Spleen (tissue), 7 donors: ENCODE measurements at regions not wholly inside any gene's neighbourhood (a gene's known extent, or its start where the extent isn't known, plus 50 kb on each side); places are given as distances from the start of the nearest gene placed in this dataset.
"Not testable (repeated sequence)": the region's sequence is repeated elsewhere in the genome, so short reads cannot be mapped to it uniquely, and the experiment has no call there.

Experiments
- POLR2A ChIP-seq, 3 donors: fragments of 450-650 bp; IDR thresholded peaks; one replicate each; pipeline ENCODE4 v1.5.1; 2017; ENCODE audit warnings: antibody characterized with exemption in 3 of 3, mild to moderate bottlenecking in 1 of 3
- POLR2AphosphoS5 ChIP-seq, 3 donors: sonication (generic); formaldehyde crosslinking; IDR thresholded peaks; one replicate each; pipeline ENCODE4 v1.5.1; 2017; ENCODE audit warnings: antibody characterized with exemption in 3 of 3
- TF ChIP-seq, protein P1 (sequence below), 11 experiments: fragments of 200-600 bp in 7 of 11; fragments of 450-650 bp in 4 of 11; sonication (generic) in 4 of 11; IDR thresholded peaks in 8 of 11; conservative IDR thresholded peaks in 3 of 11; 1 replicate in 7 of 11; 2 replicates in 4 of 11; pipeline versions ENCODE4 v1.4.0 to v1.8.0; 2016 to 2021; ENCODE audit warnings: antibody characterized with exemption in 11 of 11, inconsistent platforms in 4 of 11, mild to moderate bottlenecking in 1 of 11
- donor health status: DM: no; HTN: no; CAD: no; lungs with moderate emphysema.
- donor health status: DM: no; HTN: no; CAD: no.
- donor health status: DM: no; HTN: no; CAD: no.

DNA sequence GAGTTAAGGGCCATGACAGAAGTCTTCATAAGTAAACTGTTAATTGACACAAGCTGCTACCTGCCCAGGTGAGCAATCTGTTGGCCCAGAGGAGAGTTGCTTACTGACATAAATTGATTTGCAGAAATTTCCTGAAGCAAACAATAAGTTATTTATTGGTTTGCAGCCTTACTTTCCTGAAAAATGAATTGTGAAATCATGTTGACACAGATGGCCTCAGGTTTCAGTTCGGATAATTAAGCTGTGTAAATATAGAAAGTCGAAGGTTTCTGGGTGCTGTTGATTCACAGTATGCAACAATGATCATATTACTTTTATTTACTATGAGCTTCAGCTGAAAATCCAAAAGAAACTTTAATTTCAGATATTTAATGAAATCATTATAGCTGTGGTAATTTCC is 164.5 kb upstream of the BDP1 start:
- TF ChIP-seq POLR2AphosphoS5, POLR2A (IDR thresholded peaks at IDR 0.05): not testable (repeated sequence)
- TF ChIP-seq, protein P1, sequence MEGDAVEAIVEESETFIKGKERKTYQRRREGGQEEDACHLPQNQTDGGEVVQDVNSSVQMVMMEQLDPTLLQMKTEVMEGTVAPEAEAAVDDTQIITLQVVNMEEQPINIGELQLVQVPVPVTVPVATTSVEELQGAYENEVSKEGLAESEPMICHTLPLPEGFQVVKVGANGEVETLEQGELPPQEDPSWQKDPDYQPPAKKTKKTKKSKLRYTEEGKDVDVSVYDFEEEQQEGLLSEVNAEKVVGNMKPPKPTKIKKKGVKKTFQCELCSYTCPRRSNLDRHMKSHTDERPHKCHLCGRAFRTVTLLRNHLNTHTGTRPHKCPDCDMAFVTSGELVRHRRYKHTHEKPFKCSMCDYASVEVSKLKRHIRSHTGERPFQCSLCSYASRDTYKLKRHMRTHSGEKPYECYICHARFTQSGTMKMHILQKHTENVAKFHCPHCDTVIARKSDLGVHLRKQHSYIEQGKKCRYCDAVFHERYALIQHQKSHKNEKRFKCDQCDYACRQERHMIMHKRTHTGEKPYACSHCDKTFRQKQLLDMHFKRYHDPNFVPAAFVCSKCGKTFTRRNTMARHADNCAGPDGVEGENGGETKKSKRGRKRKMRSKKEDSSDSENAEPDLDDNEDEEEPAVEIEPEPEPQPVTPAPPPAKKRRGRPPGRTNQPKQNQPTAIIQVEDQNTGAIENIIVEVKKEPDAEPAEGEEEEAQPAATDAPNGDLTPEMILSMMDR (IDR thresholded peaks at IDR 0.05 in 8 of 11, conservative IDR thresholded peaks at IDR 0.05 in 3 of 11), result not testable (repeated sequence)
